Thyroid gland (tissue), 4 donors: ENCODE measurements at regions not wholly inside any gene's neighbourhood (a gene's known extent, or its start where the extent isn't known, plus 50 kb on each side); places are given as distances from the start of the nearest gene placed in this dataset.

ENCODE experiments used
- DNase-seq, 2 donors: peaks; one replicate each; pipeline ENCODE4 v3.0.0-alpha.2; 2019
- H3K27ac ChIP-seq, 3 donors: fragments of 200-600 bp; sonication (generic); 1 replicate in 2 of 3; 2 replicates in 1 of 3; pipeline ENCODE4 v1.5.1; 2016 to 2019; ENCODE audit warnings: mild to moderate bottlenecking in 1 of 3, moderate library complexity in 1 of 3
- H3K27me3 ChIP-seq: fragments of 200-600 bp; sonication (generic); one replicate; pipeline ENCODE4 v1.5.1; 2019
- H3K36me3 ChIP-seq, 2 donors: fragments of 200-600 bp; sonication (generic); one replicate each; pipeline ENCODE4 v1.5.1; 2016 to 2019
- H3K4me1 ChIP-seq, 2 donors: fragments of 200-600 bp; sonication (generic); one replicate each; pipeline ENCODE4 v1.5.1; 2017 to 2019
- H3K4me3 ChIP-seq, 3 donors: fragments of 200-600 bp; sonication (generic); replicated peaks in 1 of 3; 1 replicate in 2 of 3; 2 replicates in 1 of 3; pipeline ENCODE4 v1.5.1; 2016; ENCODE audit warnings: mild to moderate bottlenecking in 1 of 3
- H3K9me3 ChIP-seq: fragments of 200-600 bp; sonication (generic); one replicate; pipeline ENCODE4 v1.5.1; 2017
- POLR2A ChIP-seq, 2 donors: fragments of 450-650 bp; IDR thresholded peaks; one replicate each; pipeline ENCODE4 v1.6.1; 2017; ENCODE audit warnings: antibody characterized with exemption in 2 of 2, mild to moderate bottlenecking in 2 of 2, moderate library complexity in 1 of 2
- WGBS, 2 donors: methylation state at CpG; one replicate each; pipeline ENCODE4 v1.1.5; 2017; 5-methylcytosine and 5-hydroxymethylcytosine counted together
- intact Hi-C: fragments of 100-400 bp; cut with DNase I; formaldehyde crosslinking; loops from one replicate; pipeline ENCODE4 v1.15.1; 2023
- TF ChIP-seq, protein P1 (sequence below), 6 experiments: fragments of 200-600 bp in 3 of 6; fragments of 450-650 bp in 3 of 6; sonication (generic) in 3 of 6; IDR thresholded peaks; one replicate each; pipeline ENCODE4 v1.5.1; 2016 to 2019; ENCODE audit warnings: antibody characterized with exemption in 6 of 6, mild to moderate bottlenecking in 2 of 6, inconsistent platforms in 1 of 6, moderate library complexity in 1 of 6

- H3K27ac ChIP-seq: no peak overlapping the region
- no peaks in the 10 kb centered on the region for H3K9me3 ChIP-seq
- H3K4me1 ChIP-seq: no peaks in the 10 kb centered on the region
- WGBS, 2 donors: 94 to 95% methylated on average over 6 of the region's 6 CpGs
- TF ChIP-seq POLR2A (IDR thresholded peaks at IDR 0.05): no peak
- TF ChIP-seq, protein P1, sequence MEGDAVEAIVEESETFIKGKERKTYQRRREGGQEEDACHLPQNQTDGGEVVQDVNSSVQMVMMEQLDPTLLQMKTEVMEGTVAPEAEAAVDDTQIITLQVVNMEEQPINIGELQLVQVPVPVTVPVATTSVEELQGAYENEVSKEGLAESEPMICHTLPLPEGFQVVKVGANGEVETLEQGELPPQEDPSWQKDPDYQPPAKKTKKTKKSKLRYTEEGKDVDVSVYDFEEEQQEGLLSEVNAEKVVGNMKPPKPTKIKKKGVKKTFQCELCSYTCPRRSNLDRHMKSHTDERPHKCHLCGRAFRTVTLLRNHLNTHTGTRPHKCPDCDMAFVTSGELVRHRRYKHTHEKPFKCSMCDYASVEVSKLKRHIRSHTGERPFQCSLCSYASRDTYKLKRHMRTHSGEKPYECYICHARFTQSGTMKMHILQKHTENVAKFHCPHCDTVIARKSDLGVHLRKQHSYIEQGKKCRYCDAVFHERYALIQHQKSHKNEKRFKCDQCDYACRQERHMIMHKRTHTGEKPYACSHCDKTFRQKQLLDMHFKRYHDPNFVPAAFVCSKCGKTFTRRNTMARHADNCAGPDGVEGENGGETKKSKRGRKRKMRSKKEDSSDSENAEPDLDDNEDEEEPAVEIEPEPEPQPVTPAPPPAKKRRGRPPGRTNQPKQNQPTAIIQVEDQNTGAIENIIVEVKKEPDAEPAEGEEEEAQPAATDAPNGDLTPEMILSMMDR (IDR thresholded peaks at IDR 0.05): no peak
- no peak for DNase-seq
- H3K36me3 ChIP-seq: no peaks in the 10 kb centered on the region
- H3K27me3 ChIP-seq: no peaks in the 10 kb centered on the region
- H3K4me3 ChIP-seq: no peak overlapping the region
- intact Hi-C loops: no loop called here
Measured at GRCh38 chr6:14425805-14426204, 308.2 kb downstream of the CD83 start.

GRCh38 chr6:14426281-14426680 is 308.7 kb downstream of the CD83 start:
- Histone ChIP-seq H3K27ac (no peak overlapping the region), H3K4me3 (no peak overlapping the region), H3K36me3 (no peaks in the 10 kb centered on the region), H3K4me1 (no peaks in the 10 kb centered on the region), H3K27me3 (no peaks in the 10 kb centered on the region), H3K9me3 (no peaks in the 10 kb centered on the region)
- TF ChIP-seq, protein P1 (IDR thresholded peaks at IDR 0.05): no peak
- TF ChIP-seq POLR2A (IDR thresholded peaks at IDR 0.05): no peak
- intact Hi-C loops: no loop called here
- WGBS, 2 donors: 86 to 93% methylated on average over 2 of the region's 2 CpGs
- DNase-seq: no peak

DNA sequence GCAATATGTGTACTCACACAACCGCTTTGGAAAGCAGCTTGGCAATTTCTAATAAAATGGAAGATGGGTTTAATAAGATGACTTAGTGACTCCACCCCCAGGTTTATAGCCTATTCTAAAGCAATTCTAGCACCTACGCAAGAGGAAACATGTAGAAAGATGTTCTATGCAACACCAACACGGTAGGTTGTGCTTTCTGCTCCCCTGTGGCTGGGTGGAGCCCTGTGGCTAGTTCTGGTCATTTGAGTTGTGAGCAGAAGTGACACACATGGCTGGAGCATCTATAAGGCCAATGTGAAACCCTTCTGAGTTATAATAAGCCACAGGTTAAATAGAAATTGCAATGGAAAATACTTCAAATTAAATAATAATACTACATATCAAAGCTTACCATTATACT is 310.7 kb downstream of the CD83 start:
- WGBS, 2 donors: 91 to 92% methylated on average over 3 of the region's 3 CpGs
- no peaks in the 10 kb centered on the region for H3K4me1 ChIP-seq
- TF ChIP-seq POLR2A (IDR thresholded peaks at IDR 0.05): no peak
- TF ChIP-seq, protein P1 (IDR thresholded peaks at IDR 0.05): no peak
- DNase-seq: no peak
- no peak overlapping the region for H3K4me3 ChIP-seq
- intact Hi-C loops: no loop called here
- H3K27ac ChIP-seq: no peak overlapping the region
- no peaks in the 10 kb centered on the region for H3K27me3 ChIP-seq
- H3K9me3 ChIP-seq: no peaks in the 10 kb centered on the region
- H3K36me3 ChIP-seq: no peaks in the 10 kb centered on the region

GRCh38 chr6:14429396-14429795 is 311.8 kb downstream of the CD83 start:
- Histone ChIP-seq H3K4me3 (no peak overlapping the region), H3K36me3 (no peaks in the 10 kb centered on the region), H3K4me1 (no peaks in the 10 kb centered on the region), H3K27ac (no peak overlapping the region), H3K9me3 (no peaks in the 10 kb centered on the region), H3K27me3 (no peaks in the 10 kb centered on the region)
- WGBS, 2 donors: 89 to 92% methylated on average over 10 of the region's 10 CpGs
- DNase-seq: no peak
- intact Hi-C loops: no loop called here
- TF ChIP-seq, protein P1 (IDR thresholded peaks at IDR 0.05): no peak
- TF ChIP-seq POLR2A (IDR thresholded peaks at IDR 0.05): no peak

GRCh38 chr6:14430218-14430617 is 312.6 kb downstream of the CD83 start:
- intact Hi-C loops: no loop called here
- Histone ChIP-seq H3K4me1 (no peaks in the 10 kb centered on the region), H3K27me3 (no peaks in the 10 kb centered on the region), H3K36me3 (no peaks in the 10 kb centered on the region), H3K27ac (no peak overlapping the region), H3K4me3 (no peak overlapping the region), H3K9me3 (no peaks in the 10 kb centered on the region)
- 78% methylated on average over 2 of the region's 2 CpGs for WGBS, 2 donors
- TF ChIP-seq, protein P1 (IDR thresholded peaks at IDR 0.05): no peak
- no peak for TF ChIP-seq POLR2A (IDR thresholded peaks at IDR 0.05)
- no peak for DNase-seq
